GM21390 (cell line): ENCODE measurements at regions not wholly inside any gene's neighbourhood (a gene's known extent, or its start where the extent isn't known, plus 50 kb on each side); places are given as distances from the start of the nearest gene placed in this dataset.

ENCODE experiments used
- ATAC-seq: cut with Tn5 transposase; IDR thresholded peaks from one replicate; pipeline ENCODE4 v1.9.1; 2021; ENCODE audit not compliant: unreplicated experiment

DNA sequence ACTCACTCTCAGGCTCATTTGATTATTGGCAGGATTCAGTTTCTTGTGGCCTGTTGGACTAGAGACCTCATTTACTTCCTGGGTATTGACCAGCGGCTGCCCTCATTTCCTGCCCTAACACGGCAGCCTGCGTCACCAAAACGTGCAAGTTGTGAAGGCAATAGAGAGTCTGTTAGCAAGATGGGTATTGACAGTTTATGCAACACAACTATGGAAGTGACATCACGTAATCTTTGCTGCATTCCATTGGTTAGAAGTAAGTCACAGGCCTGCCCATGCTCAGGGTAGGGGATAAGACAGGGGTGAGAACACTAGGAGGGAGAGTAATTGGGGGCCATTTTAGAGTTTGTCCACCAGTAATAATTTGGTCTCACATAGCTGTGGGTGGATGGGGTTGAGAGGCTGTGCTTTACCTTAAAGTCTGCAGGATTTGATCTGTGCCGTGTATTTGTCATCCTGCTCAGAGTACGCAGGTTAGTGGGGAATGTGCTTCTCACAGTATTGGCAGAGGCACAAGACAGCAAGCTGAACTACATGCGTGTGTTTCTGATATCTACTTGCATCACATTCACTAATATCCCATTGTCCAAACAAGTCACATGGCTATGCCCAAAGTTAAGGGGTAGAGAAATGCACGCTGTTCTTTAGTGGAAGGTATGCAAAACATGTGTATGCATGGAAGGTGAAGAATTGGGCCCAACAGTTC, 83.3 kb downstream of the EDEM1 start:
- no peak for ATAC-seq

DNA sequence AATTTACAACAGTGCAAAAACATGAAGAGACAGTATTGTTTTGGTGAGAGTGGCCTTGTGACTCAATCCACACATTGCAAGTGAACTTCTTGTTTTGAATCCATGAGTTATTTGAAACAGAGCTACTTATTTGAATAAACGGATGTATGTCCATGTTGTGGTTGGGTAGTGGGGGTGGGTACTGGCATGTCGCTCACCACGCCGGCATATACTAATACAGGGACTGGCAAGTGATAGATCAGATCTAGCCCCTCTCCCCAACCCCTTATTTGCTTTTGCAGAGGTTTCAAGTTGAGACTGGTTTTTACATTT, 83.8 kb downstream of the EDEM1 start:
- ATAC-seq, result no peak

DNA sequence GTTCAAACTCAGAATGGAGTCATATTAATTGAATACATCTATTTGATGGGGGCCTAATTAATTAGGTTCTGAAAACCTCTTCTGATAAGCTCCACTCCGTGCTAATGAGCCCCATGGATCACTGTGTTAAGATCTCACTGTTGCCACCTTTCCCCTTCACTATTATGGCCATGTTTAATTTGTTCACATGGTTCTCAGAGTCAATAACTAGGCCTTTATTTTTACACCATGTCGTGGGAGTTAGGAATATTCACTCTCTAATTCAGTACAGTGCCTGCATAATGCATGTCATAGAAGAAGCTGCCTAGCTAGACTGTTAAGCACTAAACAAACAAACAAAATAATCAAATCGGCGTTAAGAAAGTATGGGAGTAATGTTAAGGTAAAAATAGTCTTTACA, 84.9 kb downstream of the EDEM1 start:
- ATAC-seq, result no peak

DNA sequence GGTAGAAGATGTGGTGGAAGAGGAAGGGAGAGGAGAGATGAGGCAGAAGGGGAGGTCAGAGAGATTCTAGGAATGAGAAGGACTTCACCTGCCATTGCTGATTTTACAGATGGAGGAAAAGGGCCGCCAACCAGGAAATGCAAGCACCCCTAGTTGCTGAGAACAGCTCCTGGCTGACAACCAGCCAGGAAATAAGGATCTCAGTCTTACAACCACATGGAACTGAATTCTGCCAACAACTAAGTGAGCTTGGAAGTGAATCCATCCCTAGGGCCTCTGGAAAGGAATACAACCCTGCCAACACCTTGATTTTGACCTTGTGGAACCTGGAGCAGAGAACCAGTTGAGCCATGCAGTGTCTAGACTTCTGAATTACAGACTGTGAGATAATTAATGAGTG, 86.6 kb downstream of the EDEM1 start:
- ATAC-seq, result no peak

DNA sequence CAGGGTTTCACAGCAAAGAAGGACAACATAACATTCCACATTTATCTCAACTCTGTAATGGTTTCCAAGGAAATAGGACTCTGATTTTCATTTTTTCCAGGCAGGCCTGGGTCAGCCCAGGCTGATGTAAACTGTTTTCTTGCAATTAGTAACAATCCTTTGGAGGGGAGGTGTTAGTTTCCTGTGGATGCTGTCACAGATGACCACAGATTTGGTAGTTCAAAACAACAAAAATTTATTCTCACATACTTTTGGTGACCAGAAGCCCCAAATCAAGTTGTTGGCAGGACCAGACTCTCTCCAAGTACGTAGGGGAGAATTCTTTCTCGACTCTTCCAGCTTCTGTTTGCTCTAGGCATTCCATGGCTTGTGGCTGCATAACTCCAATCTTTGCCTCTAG, 88.0 kb downstream of the EDEM1 start:
- no peak for ATAC-seq

DNA sequence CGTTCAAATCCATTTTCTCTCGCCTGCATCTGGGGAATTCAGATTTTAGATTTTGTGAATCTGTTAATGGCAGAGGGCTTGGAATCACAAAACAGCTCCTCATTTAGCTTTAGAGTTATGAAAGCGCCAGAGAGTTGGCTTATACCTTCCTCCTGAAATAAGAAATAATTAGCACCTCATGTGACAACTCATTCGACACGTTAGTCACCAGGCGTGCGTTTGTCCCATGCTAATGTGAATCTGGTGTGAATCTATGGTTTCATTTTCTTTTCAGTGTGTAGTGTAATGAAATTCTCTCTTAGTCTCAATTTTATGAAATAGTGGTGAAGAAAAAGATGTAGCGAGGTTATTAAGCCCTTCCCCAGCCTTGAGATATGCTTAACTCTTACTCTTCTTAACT, 89.4 kb downstream of the EDEM1 start:
- ATAC-seq, result no peak

DNA sequence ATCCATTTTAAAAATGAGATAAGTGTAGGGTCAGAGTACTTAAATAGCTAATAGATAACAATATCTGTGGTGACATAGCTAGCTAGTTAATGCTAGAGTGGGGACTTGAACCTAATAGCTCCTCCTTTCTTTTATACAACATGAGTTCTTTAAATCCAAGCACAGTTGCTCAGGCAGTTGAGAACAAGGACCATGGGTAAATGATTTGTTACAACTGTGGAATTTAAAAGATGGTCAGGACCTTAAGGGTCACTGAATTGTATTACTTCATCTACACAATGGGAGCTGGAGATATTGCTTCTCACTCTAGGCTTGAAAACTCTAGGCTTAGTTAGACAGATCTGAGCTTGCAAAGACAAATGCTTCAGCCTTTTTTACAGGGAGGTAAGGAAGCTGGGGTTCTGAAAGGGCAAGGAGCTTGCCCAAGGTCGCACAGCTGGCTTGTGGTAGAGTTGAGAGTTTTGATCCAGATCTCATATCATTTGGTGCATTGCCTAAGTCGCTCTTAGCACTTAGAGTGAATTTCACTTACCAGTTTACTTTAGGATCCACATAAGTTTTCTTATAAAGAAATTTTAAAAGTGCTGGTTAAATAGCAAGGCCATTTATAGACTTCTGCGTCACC, 90.2 kb downstream of the EDEM1 start:
- no peak for ATAC-seq

DNA sequence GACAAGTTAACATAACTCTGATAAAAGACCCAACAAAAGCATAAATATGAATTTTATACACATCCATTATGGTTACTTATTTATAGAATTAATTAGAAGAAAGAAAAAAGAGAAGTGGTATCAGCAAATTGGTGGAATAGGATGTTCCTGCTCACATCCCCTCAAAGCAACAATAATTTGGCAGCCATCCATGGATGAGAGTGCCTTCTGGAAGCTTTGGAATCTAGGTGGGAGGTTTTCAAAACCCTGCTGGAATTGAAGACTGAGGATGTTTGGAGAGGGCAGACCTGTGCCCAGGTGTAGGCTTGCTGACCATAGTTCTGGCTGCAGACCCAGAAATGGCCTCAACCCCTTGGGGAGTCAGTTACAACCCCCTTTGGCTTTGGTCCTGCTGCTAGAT, 91.2 kb downstream of the EDEM1 start:
- ATAC-seq, result no peak

DNA sequence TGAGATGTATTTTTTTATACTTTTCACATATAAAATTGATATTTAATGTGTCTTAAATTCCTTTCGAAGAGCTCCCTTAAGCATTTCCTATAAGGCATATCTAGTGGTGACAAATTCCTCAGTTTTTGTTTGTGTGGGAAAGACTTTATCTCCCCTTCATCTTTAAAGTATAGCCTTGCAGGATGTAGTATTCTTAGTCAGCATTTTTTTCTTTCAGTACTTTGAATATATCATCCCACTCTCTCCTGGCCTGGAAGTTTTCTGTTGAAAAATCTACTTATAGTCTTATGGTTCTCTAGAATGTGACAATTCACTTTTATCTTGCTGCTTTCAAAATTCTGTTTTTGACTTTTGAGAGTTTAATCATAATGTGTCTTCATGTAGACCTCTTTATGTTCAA, 95.2 kb downstream of the EDEM1 start:
- ATAC-seq, result no peak

DNA sequence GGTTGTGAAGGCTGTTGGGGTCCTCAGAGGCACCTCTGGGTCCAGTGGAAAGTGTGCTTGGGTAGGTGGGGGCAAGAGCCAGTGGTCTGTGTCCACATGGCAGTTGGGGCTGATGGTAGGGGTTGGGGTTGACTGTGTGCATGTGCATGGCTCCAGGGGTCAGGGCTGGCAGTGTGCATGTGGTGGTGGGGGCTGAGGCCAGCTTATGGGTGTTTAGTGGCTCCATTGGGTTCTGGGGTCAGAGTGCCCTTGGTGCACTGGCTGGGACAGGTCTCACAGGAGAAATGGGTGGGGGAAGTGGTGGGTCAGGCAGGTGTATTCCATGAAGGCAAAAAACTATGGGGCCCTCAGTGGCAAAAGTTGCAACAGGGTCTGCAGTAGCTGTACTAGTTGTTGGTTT, 97.9 kb downstream of the EDEM1 start:
- ATAC-seq, result no peak

DNA sequence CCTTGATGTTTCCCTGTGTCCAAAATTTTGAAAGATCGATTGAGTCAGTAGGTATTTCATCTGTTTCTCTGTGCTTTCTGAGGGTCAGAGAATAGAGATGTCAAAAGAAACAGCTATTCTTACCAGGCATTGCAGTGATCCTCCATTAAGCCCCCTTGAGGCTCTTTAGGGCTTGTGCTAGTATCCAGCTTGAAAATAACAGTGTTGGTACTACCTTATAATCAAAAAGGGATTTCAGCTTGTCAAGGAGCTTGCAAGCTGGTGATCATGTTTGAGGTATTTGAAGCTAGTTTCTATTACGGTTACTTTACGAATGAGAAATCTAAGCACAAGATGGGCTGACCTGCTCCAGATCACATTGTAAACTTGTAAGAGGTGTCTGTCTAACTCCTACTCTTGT, 103.4 kb downstream of the EDEM1 start:
- no peak for ATAC-seq

DNA sequence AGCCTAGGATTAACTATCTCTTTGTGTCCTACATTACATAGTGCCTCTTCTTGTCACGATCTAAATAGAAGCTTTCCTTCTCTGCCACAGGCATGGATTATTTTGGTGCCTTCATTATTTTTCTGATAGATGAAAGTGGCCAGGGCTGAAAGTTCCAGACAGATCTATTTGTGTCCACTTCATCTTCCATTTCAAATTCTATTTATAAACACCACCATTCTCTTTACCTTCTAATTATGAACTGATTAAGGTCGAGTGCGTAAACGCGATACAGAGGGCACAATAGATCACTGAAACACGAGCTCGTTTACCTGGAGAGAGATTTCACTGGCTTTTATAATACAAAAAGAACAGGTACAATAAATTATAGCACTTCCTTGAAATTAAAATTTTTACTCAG, 105.0 kb downstream of the EDEM1 start:
- no peak for ATAC-seq

DNA sequence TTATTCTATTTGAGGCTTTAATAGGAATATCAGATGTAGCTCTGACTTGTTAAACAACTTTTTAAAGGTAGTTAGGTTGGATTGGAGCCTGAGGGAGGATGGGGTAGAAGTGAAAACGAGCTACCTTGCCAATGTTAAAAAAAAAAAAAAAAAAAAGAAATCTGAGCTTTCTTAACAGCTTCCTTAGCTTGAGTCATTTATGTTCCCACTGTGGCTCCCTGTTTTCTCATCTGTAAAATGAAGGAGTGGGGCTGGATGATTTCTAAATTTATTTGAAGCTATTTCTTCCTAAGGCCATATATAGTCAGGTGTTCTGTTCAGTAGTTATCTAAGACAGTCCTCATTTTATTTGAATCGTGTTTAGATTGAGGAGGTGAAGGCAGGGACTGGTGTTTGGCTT, 105.7 kb downstream of the EDEM1 start:
- no peak for ATAC-seq

DNA sequence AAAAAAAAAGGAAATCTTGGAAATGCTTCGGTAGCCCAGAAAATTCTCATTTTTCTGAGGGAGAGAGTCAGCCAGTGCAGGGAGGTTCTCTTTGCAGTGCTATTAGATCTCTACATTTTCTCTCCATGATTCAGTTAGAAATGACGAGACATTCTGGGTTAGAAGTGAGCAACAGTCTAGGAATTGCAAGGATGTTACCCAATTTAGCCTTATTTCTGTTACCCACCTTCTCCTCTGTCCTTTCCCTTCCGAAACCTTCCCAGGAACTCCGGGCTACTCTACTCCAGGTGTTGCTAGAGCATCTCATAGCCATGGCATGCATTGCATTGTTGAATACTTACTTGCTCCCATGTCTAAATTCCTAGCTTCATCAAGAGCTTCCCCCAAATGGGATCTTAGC, 106.8 kb downstream of the EDEM1 start:
- no peak for ATAC-seq

DNA sequence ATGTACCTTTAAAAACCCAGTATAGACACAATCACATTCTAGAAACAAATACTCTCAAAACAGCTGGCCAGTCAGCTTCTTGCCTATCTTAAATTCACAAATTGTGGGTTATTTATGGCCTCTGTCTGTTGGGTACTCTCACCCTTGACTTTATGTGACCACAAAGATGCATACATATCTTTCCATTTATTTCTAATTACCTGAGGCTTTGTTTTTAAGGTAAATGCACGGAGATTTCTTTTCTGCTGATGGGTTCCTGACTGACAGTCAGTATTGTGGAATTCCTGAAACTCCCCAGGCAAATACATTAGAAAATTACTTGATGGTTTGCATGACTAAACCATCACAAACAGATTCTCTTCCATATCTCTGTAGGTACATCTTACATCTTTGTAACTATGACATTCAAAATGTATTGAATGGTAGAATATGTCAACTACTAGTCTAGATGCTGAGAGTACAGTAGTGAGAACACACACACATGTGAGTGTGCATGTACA, 107.7 kb downstream of the EDEM1 start:
- ATAC-seq, result no peak

DNA sequence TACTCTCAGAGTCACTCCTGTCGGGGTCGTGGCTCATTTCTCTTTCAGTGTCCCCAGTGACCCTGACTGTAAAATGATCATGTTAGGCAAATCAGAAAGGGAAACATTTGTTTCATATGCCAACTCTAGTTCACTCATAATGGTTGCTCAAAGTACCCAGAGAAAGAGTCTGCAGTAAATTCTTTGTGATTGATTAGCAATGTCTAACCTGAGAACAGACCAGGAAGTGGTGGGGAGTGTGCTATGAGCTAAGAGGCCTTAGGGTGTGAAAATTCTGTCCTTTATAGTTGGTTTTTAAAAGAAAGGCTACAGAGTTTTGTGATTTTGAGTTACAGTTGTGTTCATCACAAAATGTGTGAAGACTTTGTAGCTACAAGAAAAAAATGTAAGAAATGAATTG, 108.9 kb downstream of the EDEM1 start:
- no peak for ATAC-seq

DNA sequence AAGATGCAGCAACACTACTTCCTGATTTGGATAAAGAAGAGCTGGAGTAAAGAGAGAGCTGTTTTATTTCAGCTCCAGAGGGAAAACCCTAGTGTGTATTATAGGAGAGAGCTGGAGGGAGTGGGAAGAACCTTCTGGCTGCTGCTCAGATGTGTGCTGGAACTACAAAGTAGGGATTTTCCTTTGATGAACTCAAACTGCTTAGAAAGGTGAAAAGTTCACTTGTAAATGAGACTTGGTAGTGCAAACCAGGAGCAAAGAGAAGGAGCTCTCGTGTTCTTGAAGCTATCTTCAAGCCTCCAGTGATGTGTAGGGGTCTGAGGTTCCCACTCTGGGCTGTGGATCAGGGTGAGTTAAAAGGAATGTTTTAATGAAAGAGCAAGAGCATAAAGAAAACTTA, 110.4 kb downstream of the EDEM1 start:
- ATAC-seq, result peak; percentile 23

DNA sequence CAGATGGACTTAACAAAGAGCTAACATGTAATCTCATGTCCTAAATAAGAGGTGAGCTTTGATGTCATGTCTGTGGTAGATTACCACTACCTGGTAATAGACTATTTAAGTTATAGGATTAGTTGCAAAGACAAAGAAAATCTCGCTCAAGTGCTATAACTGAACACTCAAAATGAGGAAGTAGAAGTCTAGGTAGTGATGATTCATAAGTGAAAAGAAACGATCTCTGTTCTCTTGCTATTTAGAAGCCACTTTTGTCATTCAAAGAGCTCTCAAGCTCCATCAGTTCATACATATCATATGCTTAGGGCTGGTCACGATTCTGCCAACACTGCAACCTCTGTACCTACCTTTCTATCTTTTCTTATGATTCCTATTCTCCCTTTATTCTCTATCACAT, 110.9 kb downstream of the EDEM1 start:
- ATAC-seq, result peak; percentile 100

DNA sequence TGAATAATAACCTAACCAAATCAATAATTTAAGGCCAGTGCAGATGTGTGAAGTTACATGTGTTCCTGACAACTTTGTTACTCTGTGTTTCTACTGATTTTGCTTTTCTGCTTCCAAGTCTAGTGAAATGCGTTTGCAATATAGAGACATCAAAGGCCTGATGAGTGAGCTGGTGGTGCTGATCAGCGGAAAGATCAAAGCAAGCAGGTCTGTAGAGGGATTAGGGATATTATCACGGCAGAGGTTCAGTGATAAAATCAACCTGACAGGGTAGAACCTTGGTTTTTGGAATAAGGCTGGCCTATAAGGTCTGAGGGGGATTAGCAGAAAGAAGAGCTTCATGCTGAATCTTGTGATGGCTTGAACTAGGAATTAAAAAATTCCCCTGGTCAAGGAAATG, 111.7 kb downstream of the EDEM1 start:
- ATAC-seq, result no peak

DNA sequence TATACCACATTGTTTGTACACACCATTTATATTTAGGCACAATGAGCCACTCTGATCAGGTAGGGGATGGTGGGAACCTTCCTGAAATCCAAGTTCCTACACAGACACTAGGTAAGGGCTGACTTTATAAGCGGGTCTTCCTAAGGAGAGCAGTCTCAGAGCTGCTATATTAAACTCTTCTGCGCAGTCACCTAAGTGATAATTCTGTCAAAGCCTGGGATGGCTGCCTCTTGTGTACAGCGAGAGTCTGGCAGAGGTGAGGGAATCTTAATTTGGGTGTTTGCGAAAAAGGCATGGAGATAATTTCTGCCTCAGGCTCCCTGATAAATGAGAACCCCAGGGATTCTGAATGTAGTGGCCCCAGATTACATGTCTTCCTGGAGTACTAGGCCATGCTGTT, 113.1 kb downstream of the EDEM1 start:
- ATAC-seq, result no peak

DNA sequence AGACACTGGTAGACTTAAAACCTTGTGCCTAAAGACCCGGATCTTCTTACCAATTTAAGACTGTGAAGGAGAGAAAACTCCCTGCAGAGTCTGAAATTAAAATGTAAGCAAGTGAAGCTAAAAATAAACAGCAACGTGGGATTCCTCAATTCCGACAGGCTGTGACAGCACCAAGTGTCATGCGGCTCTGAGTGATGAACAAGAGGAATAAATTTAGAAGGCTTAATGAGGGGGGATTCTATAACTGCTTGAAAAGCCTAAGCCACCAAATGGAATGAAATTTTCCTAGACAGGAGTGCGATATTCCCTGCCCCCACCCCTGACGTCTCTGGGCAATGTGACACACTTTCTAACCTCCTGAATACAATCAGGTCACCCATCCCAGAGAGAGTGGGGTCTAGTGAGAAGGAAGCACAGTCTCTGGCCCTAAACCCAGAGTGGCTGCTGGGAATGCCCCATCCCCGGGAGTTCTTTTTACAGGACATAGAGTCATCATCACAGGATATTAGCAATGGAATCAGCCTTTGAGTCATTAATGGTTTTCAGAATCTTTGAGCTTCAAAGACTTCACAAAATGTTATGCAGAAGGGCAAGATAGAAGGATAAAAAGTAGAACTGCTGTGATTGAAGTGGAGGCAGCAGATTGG, 114.3 kb downstream of the EDEM1 start:
- no peak for ATAC-seq

DNA sequence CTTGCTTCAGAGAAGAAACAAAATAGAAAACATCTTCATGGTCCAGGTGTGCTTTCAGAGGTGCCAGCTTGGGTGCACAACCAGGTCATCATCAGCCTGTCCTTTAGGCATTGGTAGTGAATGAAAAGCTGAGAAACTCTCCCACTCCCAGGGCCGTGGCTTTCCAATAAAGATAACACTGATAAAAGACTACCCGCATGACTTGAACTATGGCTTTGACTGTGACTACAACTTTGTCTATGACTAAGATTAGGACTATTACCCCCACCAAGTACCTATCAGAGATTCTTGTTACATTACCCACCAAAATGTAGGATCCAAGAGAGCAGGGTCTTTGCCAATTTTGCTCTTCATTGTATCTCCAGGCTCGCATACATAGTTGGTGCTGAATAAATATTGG, 115.2 kb downstream of the EDEM1 start:
- no peak for ATAC-seq

DNA sequence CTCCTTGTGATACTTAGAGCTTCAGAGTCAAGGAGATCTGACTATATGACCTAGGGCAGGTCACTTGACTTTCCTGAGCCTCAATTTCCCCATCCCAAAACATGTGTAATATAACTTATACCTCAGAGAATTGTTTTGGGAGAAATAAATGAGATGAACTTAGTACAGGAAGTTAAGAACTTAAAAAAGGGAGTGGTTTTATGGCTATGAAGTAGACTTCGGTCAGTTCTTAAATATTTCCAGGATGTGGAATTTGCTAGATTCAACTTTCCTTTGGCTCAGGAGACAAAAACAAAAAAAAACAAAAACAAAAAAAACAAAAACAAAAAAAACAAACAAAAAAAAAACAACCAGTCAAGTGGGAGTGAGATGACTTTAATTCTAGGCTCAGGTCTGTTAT, 116.7 kb downstream of the EDEM1 start:
- ATAC-seq, result no peak
